ENCODE measurements at regions not wholly inside any gene's neighbourhood (a gene's known extent, or its start where the extent isn't known, plus 50 kb on each side); places are given as distances from the start of the nearest gene placed in this dataset.
"Not testable (repeated sequence)": the region's sequence is repeated elsewhere in the genome, so short reads cannot be mapped to it uniquely, and the experiment has no call there.

- H3K4me3 ChIP-seq (ENCODE audit: low read length), result no peak overlapping the region
- DNase-seq (ENCODE audit: low read depth, low spot score), result no peak
Measured at GRCh38 chr7:106536079-106536478, 124.9 kb downstream of the CCDC71L start.

- no peak overlapping the region for H3K4me3 ChIP-seq (ENCODE audit: low read length)
- DNase-seq (ENCODE audit: low read depth, low spot score), result no peak
Measured at GRCh38 chr7:106535234-106535932, 125.6 kb downstream of the CCDC71L start.

- H3K4me3 ChIP-seq (ENCODE audit: low read length), result no peak overlapping the region
- no peak for DNase-seq (ENCODE audit: low read depth, low spot score)
Measured at GRCh38 chr7:106534271-106534846, 126.6 kb downstream of the CCDC71L start.

GRCh38 chr7:106530183-106530582 is 130.8 kb downstream of the CCDC71L start:
- not testable (repeated sequence) for H3K4me3 ChIP-seq (ENCODE audit: low read length); DNase-seq (ENCODE audit: low read depth, low spot score)

- not testable (repeated sequence) for DNase-seq (ENCODE audit: low read depth, low spot score); H3K4me3 ChIP-seq (ENCODE audit: low read length)
Measured at GRCh38 chr7:106526617-106527016, 134.3 kb downstream of the CCDC71L start.

GRCh38 chr7:106524690-106525059 is 136.3 kb downstream of the CCDC71L start:
- DNase-seq (ENCODE audit: low read depth, low spot score), result no peak
- H3K4me3 ChIP-seq (ENCODE audit: low read length), result no peak overlapping the region

- DNase-seq (ENCODE audit: low read depth, low spot score), result no peak
- H3K4me3 ChIP-seq (ENCODE audit: low read length), result no peak overlapping the region
Measured at GRCh38 chr7:106523482-106523881, 137.5 kb downstream of the CCDC71L start.

GRCh38 chr7:106522696-106523095 is 138.3 kb downstream of the CCDC71L start:
- no peak for DNase-seq (ENCODE audit: low read depth, low spot score)
- H3K4me3 ChIP-seq (ENCODE audit: low read length), result no peak overlapping the region

GRCh38 chr7:106521541-106521940 is 139.4 kb downstream of the CCDC71L start:
- no peak for DNase-seq (ENCODE audit: low read depth, low spot score)
- H3K4me3 ChIP-seq (ENCODE audit: low read length), result no peak overlapping the region

- no peak for DNase-seq (ENCODE audit: low read depth, low spot score)
- H3K4me3 ChIP-seq (ENCODE audit: low read length), result no peak overlapping the region
Measured at GRCh38 chr7:106520962-106521514, 139.9 kb downstream of the CCDC71L start.

- no peak overlapping the region for H3K4me3 ChIP-seq (ENCODE audit: low read length)
- DNase-seq (ENCODE audit: low read depth, low spot score), result no peak
Measured at GRCh38 chr7:106518967-106519366, 142.0 kb downstream of the CCDC71L start.

- no peak for DNase-seq (ENCODE audit: low read depth, low spot score)
- H3K4me3 ChIP-seq (ENCODE audit: low read length), result no peak overlapping the region
Measured at GRCh38 chr7:106518239-106518638, 142.7 kb downstream of the CCDC71L start.

- DNase-seq (ENCODE audit: low read depth, low spot score), result no peak
- no peak overlapping the region for H3K4me3 ChIP-seq (ENCODE audit: low read length)
Measured at GRCh38 chr7:106517508-106517907, 143.4 kb downstream of the CCDC71L start.

- no peak overlapping the region for H3K4me3 ChIP-seq (ENCODE audit: low read length)
- no peak for DNase-seq (ENCODE audit: low read depth, low spot score)
Measured at GRCh38 chr7:106515321-106515720, 145.6 kb downstream of the CCDC71L start.

- no peak overlapping the region for H3K4me3 ChIP-seq (ENCODE audit: low read length)
- DNase-seq (ENCODE audit: low read depth, low spot score), result no peak
Measured at GRCh38 chr7:106514881-106515280, 146.1 kb downstream of the CCDC71L start.

GRCh38 chr7:106512217-106512616 is 148.7 kb downstream of the CCDC71L start:
- no peak for DNase-seq (ENCODE audit: low read depth, low spot score)
- H3K4me3 ChIP-seq (ENCODE audit: low read length), result no peak overlapping the region

GRCh38 chr7:106504645-106505044 is 156.3 kb downstream of the CCDC71L start:
- no peak for DNase-seq (ENCODE audit: low read depth, low spot score)
- H3K4me3 ChIP-seq (ENCODE audit: low read length), result no peak overlapping the region

- no peak for DNase-seq (ENCODE audit: low read depth, low spot score)
- H3K4me3 ChIP-seq (ENCODE audit: low read length), result no peak overlapping the region
Measured at GRCh38 chr7:106504207-106504606, 156.8 kb downstream of the CCDC71L start.

- H3K4me3 ChIP-seq (ENCODE audit: low read length), result no peak overlapping the region
- DNase-seq (ENCODE audit: low read depth, low spot score), result no peak
Measured at GRCh38 chr7:106503626-106504025, 157.3 kb downstream of the CCDC71L start.

- no peak overlapping the region for H3K4me3 ChIP-seq (ENCODE audit: low read length)
- no peak for DNase-seq (ENCODE audit: low read depth, low spot score)
Measured at GRCh38 chr7:106501605-106502580, 159.1 kb downstream of the CCDC71L start.
